Omental fat pad (tissue), 3 donors: ENCODE measurements at regions not wholly inside any gene's neighbourhood (a gene's known extent, or its start where the extent isn't known, plus 50 kb on each side); places are given as distances from the start of the nearest gene placed in this dataset.

Experiments used
- ATAC-seq: fragments of 150-250 bp; one replicate; pipeline ENCODE4 v1.9.1; 2016; ENCODE audit warnings: mild to moderate bottlenecking, moderate library complexity; ENCODE audit not compliant: low FRiP score
- DNase-seq: peaks from one replicate; pipeline ENCODE4 v3.0.0-alpha.2; 2019; ENCODE audit warnings: low spot score
- TF ChIP-seq, protein P1 (sequence below), 3 donors: fragments of 450-650 bp; IDR thresholded peaks; one replicate each; pipeline ENCODE4 v1.5.1; 2016 to 2017; ENCODE audit warnings: antibody characterized with exemption in 3 of 3, mild to moderate bottlenecking in 3 of 3, moderate library complexity in 2 of 3

GRCh38 chr10:3295582-3296151, 123.1 kb upstream of the PITRM1 start:
- TF ChIP-seq, protein P1, sequence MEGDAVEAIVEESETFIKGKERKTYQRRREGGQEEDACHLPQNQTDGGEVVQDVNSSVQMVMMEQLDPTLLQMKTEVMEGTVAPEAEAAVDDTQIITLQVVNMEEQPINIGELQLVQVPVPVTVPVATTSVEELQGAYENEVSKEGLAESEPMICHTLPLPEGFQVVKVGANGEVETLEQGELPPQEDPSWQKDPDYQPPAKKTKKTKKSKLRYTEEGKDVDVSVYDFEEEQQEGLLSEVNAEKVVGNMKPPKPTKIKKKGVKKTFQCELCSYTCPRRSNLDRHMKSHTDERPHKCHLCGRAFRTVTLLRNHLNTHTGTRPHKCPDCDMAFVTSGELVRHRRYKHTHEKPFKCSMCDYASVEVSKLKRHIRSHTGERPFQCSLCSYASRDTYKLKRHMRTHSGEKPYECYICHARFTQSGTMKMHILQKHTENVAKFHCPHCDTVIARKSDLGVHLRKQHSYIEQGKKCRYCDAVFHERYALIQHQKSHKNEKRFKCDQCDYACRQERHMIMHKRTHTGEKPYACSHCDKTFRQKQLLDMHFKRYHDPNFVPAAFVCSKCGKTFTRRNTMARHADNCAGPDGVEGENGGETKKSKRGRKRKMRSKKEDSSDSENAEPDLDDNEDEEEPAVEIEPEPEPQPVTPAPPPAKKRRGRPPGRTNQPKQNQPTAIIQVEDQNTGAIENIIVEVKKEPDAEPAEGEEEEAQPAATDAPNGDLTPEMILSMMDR (IDR thresholded peaks at IDR 0.05) = no peak
- ATAC-seq (no peak), DNase-seq (no peak)

DNA sequence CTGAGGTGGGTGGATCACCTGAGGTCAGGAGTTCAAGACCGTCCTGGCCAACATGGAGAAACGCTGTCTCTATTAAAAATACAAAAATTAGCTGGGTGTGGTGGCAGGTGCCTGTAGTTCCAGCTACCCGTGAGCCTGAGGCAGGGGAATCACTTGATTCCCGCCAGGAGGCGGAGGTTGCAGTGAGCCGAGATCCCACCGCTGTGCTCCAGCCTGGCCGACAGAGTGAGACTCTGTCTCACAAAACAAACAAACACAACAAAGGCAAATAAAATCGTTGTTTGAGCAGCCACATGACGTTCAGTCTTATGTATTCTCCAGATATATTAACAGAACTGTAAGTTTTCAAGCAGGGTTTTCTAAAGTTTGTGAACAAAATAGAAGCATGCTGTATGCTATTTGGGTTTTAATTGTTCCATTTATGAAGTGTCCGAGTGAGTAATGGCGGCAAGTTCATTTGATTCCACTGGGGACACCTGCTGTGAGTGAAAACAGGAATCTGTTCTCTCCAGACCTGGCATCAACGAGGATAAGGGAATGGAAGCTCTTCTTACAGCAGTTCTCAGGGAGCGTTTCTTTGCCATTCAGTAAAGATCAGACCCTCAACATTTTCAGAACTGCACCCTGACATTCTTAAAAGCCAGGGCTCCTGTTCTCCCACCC, 122.5 kb upstream of the PITRM1 start:
- DNase-seq = no peak
- TF ChIP-seq, protein P1 (IDR thresholded peaks at IDR 0.05) = no peak
- no peak for ATAC-seq

GRCh38 chr10:3293581-3294431, 121.2 kb upstream of the PITRM1 start:
- ATAC-seq (no peak), DNase-seq (no peak)
- TF ChIP-seq, protein P1 (IDR thresholded peaks at IDR 0.05) = no peak

- TF ChIP-seq, protein P1 (IDR thresholded peaks at IDR 0.05) = no peak
- ATAC-seq = no peak
- no peak for DNase-seq
Measured at GRCh38 chr10:3292636-3293035, 120.1 kb upstream of the PITRM1 start.

DNA sequence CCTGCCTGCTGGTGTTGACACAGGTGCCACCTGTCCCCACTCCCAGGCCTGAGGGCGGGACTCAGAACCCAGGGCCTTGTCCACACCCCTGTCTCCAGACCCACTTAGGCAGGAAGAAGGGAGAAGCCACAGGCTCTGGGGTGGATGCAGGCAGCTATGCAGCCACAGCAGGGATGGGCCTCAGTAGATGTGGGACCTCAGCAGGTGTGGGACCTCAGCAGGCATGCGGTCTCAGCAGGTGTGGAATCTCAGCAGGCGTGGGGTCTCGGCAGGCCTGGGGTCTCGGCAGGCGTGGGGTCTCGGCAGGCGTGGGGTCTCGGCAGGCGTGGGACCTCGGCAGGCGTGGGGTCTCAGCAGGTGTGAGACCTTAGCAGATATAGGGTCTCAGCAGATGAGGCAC, 118.0 kb upstream of the PITRM1 start:
- ATAC-seq = no peak

DNA sequence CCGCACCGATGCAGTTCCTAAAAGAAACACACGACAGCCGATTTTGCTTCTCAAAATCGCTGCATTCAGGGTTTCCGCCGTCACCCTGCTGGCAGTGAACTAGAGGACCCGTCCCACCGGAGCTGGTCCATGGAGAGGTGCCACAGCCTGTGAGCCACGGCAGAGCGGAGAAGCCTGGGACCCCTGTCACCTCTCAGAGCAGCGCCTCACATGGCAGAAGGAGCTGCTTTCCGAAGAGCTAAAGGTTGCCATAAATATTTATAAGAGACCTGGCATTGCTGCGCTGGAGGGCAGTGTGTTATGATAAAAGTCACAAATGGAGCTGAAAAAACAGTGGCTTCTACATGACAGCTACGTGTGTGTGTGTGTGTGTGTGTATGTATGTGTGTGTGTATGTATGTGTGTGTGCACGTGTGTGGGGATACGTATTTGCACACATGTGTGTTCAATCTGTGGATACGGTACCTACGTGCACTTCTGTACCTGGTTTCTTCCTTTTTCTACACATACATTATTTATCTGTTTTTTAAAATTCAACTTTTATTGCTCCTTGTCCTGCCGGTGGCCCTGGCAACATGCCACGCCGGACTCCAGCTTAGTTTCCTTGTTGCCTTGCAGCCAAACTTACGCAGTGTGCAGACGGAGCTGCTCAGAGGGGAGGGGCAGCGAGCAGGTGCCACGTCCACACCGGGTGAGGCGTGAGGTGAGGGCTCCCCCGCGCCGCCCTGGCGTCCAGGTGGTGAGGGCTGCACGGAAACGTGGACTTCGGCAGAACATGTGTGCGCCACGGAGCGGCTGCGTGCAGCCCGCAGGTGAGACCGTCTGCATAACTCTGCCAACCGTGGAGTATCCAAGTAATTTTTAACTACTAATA, 115.2 kb upstream of the PITRM1 start:
- DNase-seq (no peak), ATAC-seq (no peak)
- TF ChIP-seq, protein P1 (IDR thresholded peaks at IDR 0.05) = no peak

More for the DNA sequence above, 118.0 kb upstream of the PITRM1 start:
- TF ChIP-seq, protein P1 (IDR thresholded peaks at IDR 0.05) = no peak
- no peak for DNase-seq
